ENCODE measurements at regions not wholly inside any gene's neighbourhood (a gene's known extent, or its start where the extent isn't known, plus 50 kb on each side); places are given as distances from the start of the nearest gene placed in this dataset.

- TF ChIP-seq POLR2A (IDR thresholded peaks at IDR 0.05) (no peak), EP300 (IDR thresholded peaks at IDR 0.05) (no peak)
- TF ChIP-seq, protein P1, sequence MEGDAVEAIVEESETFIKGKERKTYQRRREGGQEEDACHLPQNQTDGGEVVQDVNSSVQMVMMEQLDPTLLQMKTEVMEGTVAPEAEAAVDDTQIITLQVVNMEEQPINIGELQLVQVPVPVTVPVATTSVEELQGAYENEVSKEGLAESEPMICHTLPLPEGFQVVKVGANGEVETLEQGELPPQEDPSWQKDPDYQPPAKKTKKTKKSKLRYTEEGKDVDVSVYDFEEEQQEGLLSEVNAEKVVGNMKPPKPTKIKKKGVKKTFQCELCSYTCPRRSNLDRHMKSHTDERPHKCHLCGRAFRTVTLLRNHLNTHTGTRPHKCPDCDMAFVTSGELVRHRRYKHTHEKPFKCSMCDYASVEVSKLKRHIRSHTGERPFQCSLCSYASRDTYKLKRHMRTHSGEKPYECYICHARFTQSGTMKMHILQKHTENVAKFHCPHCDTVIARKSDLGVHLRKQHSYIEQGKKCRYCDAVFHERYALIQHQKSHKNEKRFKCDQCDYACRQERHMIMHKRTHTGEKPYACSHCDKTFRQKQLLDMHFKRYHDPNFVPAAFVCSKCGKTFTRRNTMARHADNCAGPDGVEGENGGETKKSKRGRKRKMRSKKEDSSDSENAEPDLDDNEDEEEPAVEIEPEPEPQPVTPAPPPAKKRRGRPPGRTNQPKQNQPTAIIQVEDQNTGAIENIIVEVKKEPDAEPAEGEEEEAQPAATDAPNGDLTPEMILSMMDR (IDR thresholded peaks at IDR 0.05): no peak
Observed at GRCh38 chr6:168782187-168782751, 341.3 kb downstream of the SMOC2 start.

Measured in tibial nerve (tissue), 4 donors.